GM12873 (cell line): ENCODE measurements at regions not wholly inside any gene's neighbourhood (a gene's known extent, or its start where the extent isn't known, plus 50 kb on each side); places are given as distances from the start of the nearest gene placed in this dataset.

Experiments
- CTCF ChIP-seq: IDR thresholded peaks from 2 replicates; pipeline ENCODE4 v1.5.1; 2012; ENCODE audit warnings: low read depth, mild to moderate bottlenecking, moderate library complexity, low read length, control low read depth; ENCODE audit not compliant: insufficient read depth; ENCODE audit errors: missing control alignments

- no peak for TF ChIP-seq CTCF
Measured at GRCh38 chr2:4174796-4175195, 471.4 kb downstream of the DCDC2C start.

- TF ChIP-seq CTCF, result no peak
Measured at GRCh38 chr2:4175343-4175742, 472.0 kb downstream of the DCDC2C start.

- no peak for TF ChIP-seq CTCF
Measured at GRCh38 chr2:4180631-4181030, 477.3 kb downstream of the DCDC2C start.

- TF ChIP-seq CTCF, result no peak
Measured at GRCh38 chr2:4181062-4181461, 477.7 kb downstream of the DCDC2C start.

GRCh38 chr2:4188561-4188960 is 485.2 kb downstream of the DCDC2C start:
- no peak for TF ChIP-seq CTCF

- TF ChIP-seq CTCF, result no peak
Measured at GRCh38 chr2:4190548-4190947, 487.2 kb downstream of the DCDC2C start.

GRCh38 chr2:4192119-4192518 is 488.7 kb downstream of the DCDC2C start:
- no peak for TF ChIP-seq CTCF

GRCh38 chr2:4214444-4215205 is 511.2 kb downstream of the DCDC2C start:
- no peak for TF ChIP-seq CTCF
